H9 (cell line): ENCODE measurements at regions not wholly inside any gene's neighbourhood (a gene's known extent, or its start where the extent isn't known, plus 50 kb on each side); places are given as distances from the start of the nearest gene placed in this dataset.

Experiments
- DNase-seq: peaks from one replicate; pipeline ENCODE4 v3.0.0-alpha.2; 2017
- H2AFZ ChIP-seq: one replicate; pipeline ENCODE4 v1.6.1; 2013; ENCODE audit warnings: mild to moderate bottlenecking, low read length, control low read depth, moderate library complexity
- H2AK5ac ChIP-seq: 2 replicates; pipeline ENCODE4 v1.6.1; 2013; ENCODE audit warnings: low read length, control low read depth, mixed read lengths; ENCODE audit not compliant: insufficient read length
- H2BK120ac ChIP-seq: one replicate; pipeline ENCODE4 v1.6.1; 2013; ENCODE audit warnings: low read depth, mild to moderate bottlenecking, low read length, control low read depth, inconsistent platforms; ENCODE audit not compliant: poor library complexity, severe bottlenecking
- H2BK12ac ChIP-seq: 2 replicates; pipeline ENCODE4 v1.6.1; 2013; ENCODE audit warnings: low read length, control low read depth, mixed read lengths, low read depth; ENCODE audit not compliant: insufficient read length
- H2BK15ac ChIP-seq: 2 replicates; pipeline ENCODE4 v1.6.1; 2013; ENCODE audit warnings: low read depth, low read length, control low read depth
- H2BK20ac ChIP-seq: one replicate; pipeline ENCODE4 v1.6.1; 2013; ENCODE audit warnings: low read depth, mild to moderate bottlenecking, low read length, control low read depth, inconsistent platforms; ENCODE audit not compliant: poor library complexity, severe bottlenecking
- H2BK5ac ChIP-seq: 2 replicates; pipeline ENCODE4 v1.6.1; 2013; ENCODE audit warnings: low read length, control low read depth, mixed read lengths; ENCODE audit not compliant: insufficient read length
- H3K14ac ChIP-seq: 2 replicates; pipeline ENCODE4 v1.6.1; 2013; ENCODE audit warnings: low read length, control low read depth; ENCODE audit not compliant: insufficient read depth
- H3K18ac ChIP-seq: 2 replicates; pipeline ENCODE4 v1.6.1; 2013; ENCODE audit warnings: low read depth, mild to moderate bottlenecking, mixed read lengths, low read length, control low read depth; ENCODE audit not compliant: insufficient read length
- H3K23ac ChIP-seq: 2 replicates; pipeline ENCODE4 v1.6.1; 2013; ENCODE audit warnings: low read length, control low read depth, mixed read lengths, low read depth; ENCODE audit not compliant: insufficient read length
- H3K23me2 ChIP-seq: 2 replicates; pipeline ENCODE4 v1.6.1; 2013; ENCODE audit warnings: low read depth, mild to moderate bottlenecking, mixed read lengths, low read length, control low read depth; ENCODE audit not compliant: insufficient read length, poor library complexity, severe bottlenecking
- H3K27ac ChIP-seq: 2 replicates; pipeline ENCODE4 v1.5.1; 2013; ENCODE audit warnings: low read length, control low read depth, mixed read lengths, low read depth; ENCODE audit not compliant: insufficient read length
- H3K27me3 ChIP-seq: 2 replicates; pipeline ENCODE4 v1.6.1; 2013; ENCODE audit warnings: low read length, control low read depth, inconsistent platforms; ENCODE audit not compliant: insufficient read depth
- H3K4ac ChIP-seq: 2 replicates; pipeline ENCODE4 v1.6.1; 2013; ENCODE audit warnings: low read depth, mild to moderate bottlenecking, control low read depth, inconsistent platforms, low read length, moderate library complexity
- H3K4me1 ChIP-seq: 2 replicates; pipeline ENCODE4 v1.6.1; 2013; ENCODE audit warnings: low read length, control low read depth, inconsistent platforms; ENCODE audit not compliant: insufficient read depth
- H3K4me2 ChIP-seq: 2 replicates; pipeline ENCODE4 v1.6.1; 2013; ENCODE audit warnings: low read length, control low read depth, mixed read lengths; ENCODE audit not compliant: insufficient read length, insufficient read depth
- H3K56ac ChIP-seq: 2 replicates; pipeline ENCODE4 v1.6.1; 2013; ENCODE audit warnings: low read depth, mild to moderate bottlenecking, mixed read lengths, low read length, control low read depth; ENCODE audit not compliant: insufficient read length
- H3K79me1 ChIP-seq: 2 replicates; pipeline ENCODE4 v1.6.1; 2013; ENCODE audit warnings: low read depth, mild to moderate bottlenecking, moderate library complexity, low read length, control low read depth, inconsistent platforms; ENCODE audit not compliant: insufficient read depth, poor library complexity, severe bottlenecking
- H3K79me2 ChIP-seq: 2 replicates; pipeline ENCODE4 v1.6.1; 2013; ENCODE audit warnings: low read length, control low read depth, inconsistent platforms; ENCODE audit not compliant: insufficient read depth
- H3K9ac ChIP-seq: 2 replicates; pipeline ENCODE4 v1.6.1; 2013; ENCODE audit warnings: low read length, control low read depth, mixed read lengths; ENCODE audit not compliant: insufficient read length; ENCODE audit errors: extremely low read depth
- H3K9me3 ChIP-seq: one replicate; pipeline ENCODE4 v1.6.1; 2013; ENCODE audit warnings: low read depth, low read length, inconsistent platforms; ENCODE audit not compliant: control insufficient read depth
- H3T11ph ChIP-seq: one replicate; pipeline ENCODE4 v1.6.1; 2013; ENCODE audit warnings: mild to moderate bottlenecking, low read length, control low read depth, inconsistent platforms
- H4K20me1 ChIP-seq: one replicate; pipeline ENCODE4 v1.6.1; 2013; ENCODE audit not compliant: control insufficient read depth, insufficient read length, insufficient read depth
- H4K5ac ChIP-seq: 2 replicates; pipeline ENCODE4 v1.6.1; 2013; ENCODE audit warnings: low read depth, mild to moderate bottlenecking, mixed read lengths, low read length, control low read depth; ENCODE audit not compliant: insufficient read length
- H4K8ac ChIP-seq: replicated peaks from 2 replicates; pipeline ENCODE4 v1.6.1; 2013; ENCODE audit warnings: low read length, control low read depth, mixed read lengths, low read depth; ENCODE audit not compliant: insufficient read length
- H4K91ac ChIP-seq: 2 replicates; pipeline ENCODE4 v1.6.1; 2013; ENCODE audit warnings: low read depth, mild to moderate bottlenecking, moderate library complexity, mixed read lengths, low read length, control low read depth; ENCODE audit not compliant: insufficient read length
- H3K27ac Mint-ChIP-seq, 3 experiments: 2 replicates in 2 of 3; 3 replicates in 1 of 3; pipeline ENCODE4 v1.8.0; 2020 to 2021; ENCODE audit warnings: mixed read lengths in 3 of 3, mild to moderate bottlenecking in 1 of 3, moderate library complexity in 1 of 3
- H3K27me3 Mint-ChIP-seq: 2 replicates; pipeline ENCODE4 v1.8.0; 2021; ENCODE audit warnings: low read depth, mild to moderate bottlenecking, moderate library complexity, mixed read lengths
- H3K36me3 Mint-ChIP-seq, 3 experiments: 2 replicates in 2 of 3; 3 replicates in 1 of 3; pipeline ENCODE4 v1.8.0; 2020 to 2021; ENCODE audit warnings: low read depth in 3 of 3, mixed read lengths in 3 of 3; ENCODE audit not compliant: insufficient read depth in 1 of 3
- H3K4me1 Mint-ChIP-seq, 2 experiments: 2 replicates each; pipeline ENCODE4 v1.8.0; 2020; ENCODE audit warnings: mixed read lengths in 2 of 2
- H3K4me3 Mint-ChIP-seq, 2 experiments: 2 replicates in 1 of 2; 3 replicates in 1 of 2; pipeline ENCODE4 v1.8.0; 2020 to 2021; ENCODE audit warnings: mild to moderate bottlenecking in 2 of 2, mixed read lengths in 2 of 2, moderate library complexity in 1 of 2
- H3K9me3 Mint-ChIP-seq, 2 experiments: 2 replicates in 1 of 2; 3 replicates in 1 of 2; pipeline ENCODE4 v1.8.0; 2020; ENCODE audit warnings: mild to moderate bottlenecking in 2 of 2, mixed read lengths in 2 of 2, moderate library complexity in 1 of 2
- WGBS: extraction: QIAGEN DNeasy Blood & Tissue Kit; methylation state at CpG from one replicate; pipeline ENCODE4 v1.1.7; 2013; ENCODE audit warnings: missing lambda C conversion rate, low lambda C conversion rate, mixed read lengths; ENCODE audit not compliant: insufficient read length; ENCODE audit errors: extremely low coverage; 5-methylcytosine and 5-hydroxymethylcytosine counted together
- TF ChIP-seq, protein P1 (sequence below): fragments of 200-600 bp; sonication (generic); conservative IDR thresholded peaks from 3 replicates; pipeline ENCODE4 v1.8.0; 2021; ENCODE audit warnings: antibody characterized with exemption, mild to moderate bottlenecking

DNA sequence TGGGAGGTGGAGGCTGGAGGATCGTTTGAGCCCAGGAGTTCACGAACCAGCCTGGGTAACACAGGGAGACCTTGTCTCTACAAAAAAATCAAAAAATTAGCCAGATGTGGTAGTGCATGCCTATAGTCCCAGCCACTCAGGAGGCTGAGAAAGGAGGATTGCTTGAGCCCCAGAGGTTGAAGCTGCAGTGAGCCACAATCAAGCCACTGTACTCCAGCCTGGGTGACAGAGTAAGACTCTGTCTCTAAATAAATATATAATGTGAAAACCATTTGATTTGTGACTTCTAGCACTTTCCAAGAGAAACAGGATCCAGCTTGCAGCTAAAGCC lies 459.1 kb downstream of the SOX9 start:
- no peak overlapping the region for H4K8ac ChIP-seq
- no peaks in the 10 kb centered on the region for H3K4me1 ChIP-seq
- H2AFZ ChIP-seq, result no peak overlapping the region
- Mint-ChIP-seq H3K4me3 (no peak overlapping the region), H3K27me3 (peaks cover 35% of the 10 kb centered on the region), H3K36me3 (0 out of 7 replicates have a peak, but pooled peaks cover 0 to 4% (median 0%) of the 10 kb centered on the region in 3 experiments), H3K27ac (no peak overlapping the region), H3K4me1 (peaks cover 23 to 25% of the 10 kb centered on the region in 2 experiments), H3K9me3 (no peaks in the 10 kb centered on the region)
- H3K27ac ChIP-seq, result no peak overlapping the region
- no peak overlapping the region for H4K91ac ChIP-seq
- H3K27me3 ChIP-seq, result no peaks in the 10 kb centered on the region; the same call in 1 of the 2 replicates
- no peak overlapping the region for H3K14ac ChIP-seq
- no peaks in the 10 kb centered on the region for H4K20me1 ChIP-seq
- H3K9ac ChIP-seq, result no peak overlapping the region
- no peak overlapping the region for H4K5ac ChIP-seq
- no peak overlapping the region for H3K4ac ChIP-seq
- no peak overlapping the region for H2BK15ac ChIP-seq
- whole genome bisulfite sequencing, result no CpG with 5 or more reads among the region's 2 CpGs
- H3K79me2 ChIP-seq, result no peaks in the 10 kb centered on the region
- DNase-seq, result no peak
- no peaks in the 10 kb centered on the region for H3K79me1 ChIP-seq
- H3K56ac ChIP-seq, result no peak overlapping the region
- no peak overlapping the region for H2BK5ac ChIP-seq
- no peak overlapping the region for H2AK5ac ChIP-seq
- TF ChIP-seq, protein P1, sequence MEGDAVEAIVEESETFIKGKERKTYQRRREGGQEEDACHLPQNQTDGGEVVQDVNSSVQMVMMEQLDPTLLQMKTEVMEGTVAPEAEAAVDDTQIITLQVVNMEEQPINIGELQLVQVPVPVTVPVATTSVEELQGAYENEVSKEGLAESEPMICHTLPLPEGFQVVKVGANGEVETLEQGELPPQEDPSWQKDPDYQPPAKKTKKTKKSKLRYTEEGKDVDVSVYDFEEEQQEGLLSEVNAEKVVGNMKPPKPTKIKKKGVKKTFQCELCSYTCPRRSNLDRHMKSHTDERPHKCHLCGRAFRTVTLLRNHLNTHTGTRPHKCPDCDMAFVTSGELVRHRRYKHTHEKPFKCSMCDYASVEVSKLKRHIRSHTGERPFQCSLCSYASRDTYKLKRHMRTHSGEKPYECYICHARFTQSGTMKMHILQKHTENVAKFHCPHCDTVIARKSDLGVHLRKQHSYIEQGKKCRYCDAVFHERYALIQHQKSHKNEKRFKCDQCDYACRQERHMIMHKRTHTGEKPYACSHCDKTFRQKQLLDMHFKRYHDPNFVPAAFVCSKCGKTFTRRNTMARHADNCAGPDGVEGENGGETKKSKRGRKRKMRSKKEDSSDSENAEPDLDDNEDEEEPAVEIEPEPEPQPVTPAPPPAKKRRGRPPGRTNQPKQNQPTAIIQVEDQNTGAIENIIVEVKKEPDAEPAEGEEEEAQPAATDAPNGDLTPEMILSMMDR, result no peak
- no peak overlapping the region for H2BK120ac ChIP-seq
- H2BK12ac ChIP-seq, result no peak overlapping the region
- no peak overlapping the region for H2BK20ac ChIP-seq
- H3T11ph ChIP-seq, result no peak overlapping the region
- H3K9me3 ChIP-seq, result no peaks in the 10 kb centered on the region
- no peak overlapping the region for H3K23ac ChIP-seq
- H3K4me2 ChIP-seq, result no peak overlapping the region
- H3K18ac ChIP-seq, result no peak overlapping the region
- no peaks in the 10 kb centered on the region for H3K23me2 ChIP-seq
